ENCODE measurements at regions not wholly inside any gene's neighbourhood (a gene's known extent, or its start where the extent isn't known, plus 50 kb on each side); places are given as distances from the start of the nearest gene placed in this dataset.

DNA sequence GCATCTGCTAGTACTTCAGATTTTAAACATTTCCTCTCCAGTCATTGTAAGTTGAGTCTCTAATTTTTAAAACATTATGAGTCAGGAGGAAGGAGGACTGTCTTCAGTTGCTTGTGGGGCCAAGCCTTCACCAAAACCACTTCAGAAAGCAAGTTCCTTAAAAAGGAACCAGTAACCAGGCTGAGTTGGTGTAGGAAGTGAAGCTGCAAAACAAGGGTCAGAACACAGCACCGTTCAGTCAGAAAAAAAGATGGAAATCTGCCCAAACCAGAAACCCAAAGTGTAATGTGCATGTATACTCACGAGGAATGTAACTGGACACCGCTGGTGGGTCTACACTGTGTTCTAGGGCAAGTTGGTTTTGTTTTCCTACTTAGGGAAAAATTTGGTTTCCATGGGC lies 402.1 kb downstream of the SETD4 start:
- TF ChIP-seq, protein P1, sequence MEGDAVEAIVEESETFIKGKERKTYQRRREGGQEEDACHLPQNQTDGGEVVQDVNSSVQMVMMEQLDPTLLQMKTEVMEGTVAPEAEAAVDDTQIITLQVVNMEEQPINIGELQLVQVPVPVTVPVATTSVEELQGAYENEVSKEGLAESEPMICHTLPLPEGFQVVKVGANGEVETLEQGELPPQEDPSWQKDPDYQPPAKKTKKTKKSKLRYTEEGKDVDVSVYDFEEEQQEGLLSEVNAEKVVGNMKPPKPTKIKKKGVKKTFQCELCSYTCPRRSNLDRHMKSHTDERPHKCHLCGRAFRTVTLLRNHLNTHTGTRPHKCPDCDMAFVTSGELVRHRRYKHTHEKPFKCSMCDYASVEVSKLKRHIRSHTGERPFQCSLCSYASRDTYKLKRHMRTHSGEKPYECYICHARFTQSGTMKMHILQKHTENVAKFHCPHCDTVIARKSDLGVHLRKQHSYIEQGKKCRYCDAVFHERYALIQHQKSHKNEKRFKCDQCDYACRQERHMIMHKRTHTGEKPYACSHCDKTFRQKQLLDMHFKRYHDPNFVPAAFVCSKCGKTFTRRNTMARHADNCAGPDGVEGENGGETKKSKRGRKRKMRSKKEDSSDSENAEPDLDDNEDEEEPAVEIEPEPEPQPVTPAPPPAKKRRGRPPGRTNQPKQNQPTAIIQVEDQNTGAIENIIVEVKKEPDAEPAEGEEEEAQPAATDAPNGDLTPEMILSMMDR (IDR thresholded peaks at IDR 0.05): no peak
- TF ChIP-seq POLR2A (IDR thresholded peaks at IDR 0.05): no peak

Measured in tibial nerve (tissue), 3 donors.